Trophoblast cell (in vitro differentiated cells and primary cell): ENCODE measurements at regions not wholly inside any gene's neighbourhood (a gene's known extent, or its start where the extent isn't known, plus 50 kb on each side); places are given as distances from the start of the nearest gene placed in this dataset.

Experiments
- DNase-seq, 2 donors: peaks; one replicate each; pipeline ENCODE4 v3.0.0-alpha.2; 2016
- H2AFZ ChIP-seq: 2 replicates; pipeline ENCODE4 v1.6.1; 2013; ENCODE audit warnings: low read length, moderate library complexity, mild to moderate bottlenecking; ENCODE audit not compliant: insufficient read depth, poor library complexity
- H2AK5ac ChIP-seq: 2 replicates; pipeline ENCODE4 v1.6.1; 2013; ENCODE audit warnings: mild to moderate bottlenecking, low read length
- H2BK120ac ChIP-seq: 2 replicates; pipeline ENCODE4 v1.6.1; 2013; ENCODE audit warnings: low read length, mild to moderate bottlenecking, moderate library complexity; ENCODE audit not compliant: insufficient read depth, poor library complexity
- H2BK12ac ChIP-seq: 2 replicates; pipeline ENCODE4 v1.6.1; 2013; ENCODE audit warnings: mild to moderate bottlenecking, low read length, moderate library complexity
- H2BK5ac ChIP-seq: 2 replicates; pipeline ENCODE4 v1.6.1; 2013; ENCODE audit warnings: low read length, low read depth, moderate library complexity, mild to moderate bottlenecking; ENCODE audit not compliant: poor library complexity
- H3K14ac ChIP-seq: 2 replicates; pipeline ENCODE4 v1.6.1; 2013; ENCODE audit warnings: mild to moderate bottlenecking, low read length
- H3K18ac ChIP-seq: 2 replicates; pipeline ENCODE4 v1.6.1; 2013; ENCODE audit warnings: mild to moderate bottlenecking, low read length
- H3K23ac ChIP-seq: 2 replicates; pipeline ENCODE4 v1.6.1; 2013; ENCODE audit warnings: low read length
- H3K27ac ChIP-seq: 2 replicates; pipeline ENCODE4 v1.5.1; 2013; ENCODE audit warnings: low read depth, mild to moderate bottlenecking, inconsistent platforms, low read length, moderate library complexity
- H3K27me3 ChIP-seq: 2 replicates; pipeline ENCODE4 v1.6.1; 2013; ENCODE audit warnings: inconsistent platforms, mild to moderate bottlenecking, low read length, moderate library complexity; ENCODE audit not compliant: insufficient read depth
- H3K36me3 ChIP-seq, 2 experiments: 1 replicate in 1 of 2; 2 replicates in 1 of 2; pipeline ENCODE4 v1.6.1; 2013; ENCODE audit warnings: low read length in 2 of 2, mild to moderate bottlenecking in 2 of 2, moderate library complexity in 1 of 2; ENCODE audit not compliant: insufficient read depth in 2 of 2, control insufficient read depth in 1 of 2
- H3K4ac ChIP-seq: 2 replicates; pipeline ENCODE4 v1.6.1; 2013; ENCODE audit warnings: low read depth, mild to moderate bottlenecking, low read length, moderate library complexity
- H3K4me1 ChIP-seq, 2 experiments: 1 replicate in 1 of 2; 2 replicates in 1 of 2; pipeline ENCODE4 v1.6.1; 2013; ENCODE audit warnings: low read length in 2 of 2, mild to moderate bottlenecking in 2 of 2, moderate library complexity in 1 of 2; ENCODE audit not compliant: insufficient read depth in 2 of 2, control insufficient read depth in 1 of 2
- H3K4me2 ChIP-seq: 2 replicates; pipeline ENCODE4 v1.6.1; 2013; ENCODE audit warnings: inconsistent platforms, mild to moderate bottlenecking, low read length, moderate library complexity
- H3K4me3 ChIP-seq: 2 replicates; pipeline ENCODE4 v1.5.1; 2013; ENCODE audit warnings: mild to moderate bottlenecking, low read depth, low read length, inconsistent platforms
- H3K79me1 ChIP-seq: one replicate; pipeline ENCODE4 v1.6.1; 2013; ENCODE audit warnings: low read length
- H3K79me2 ChIP-seq: 2 replicates; pipeline ENCODE4 v1.6.1; 2013; ENCODE audit warnings: low read length, mild to moderate bottlenecking; ENCODE audit not compliant: control insufficient read depth, insufficient read depth, poor library complexity
- H3K9ac ChIP-seq: 2 replicates; pipeline ENCODE4 v1.6.1; 2013; ENCODE audit warnings: mild to moderate bottlenecking, low read length
- H3K9me3 ChIP-seq: 2 replicates; pipeline ENCODE4 v1.6.1; 2013; ENCODE audit warnings: low read depth, mild to moderate bottlenecking, control low read depth, inconsistent platforms, low read length; ENCODE audit not compliant: insufficient read depth
- H4K12ac ChIP-seq: 2 replicates; pipeline ENCODE4 v1.6.1; 2013; ENCODE audit warnings: low read depth, mild to moderate bottlenecking, low read length, moderate library complexity
- H4K8ac ChIP-seq: 2 replicates; pipeline ENCODE4 v1.6.1; 2013; ENCODE audit warnings: low read depth, mild to moderate bottlenecking, low read length, moderate library complexity
- H4K91ac ChIP-seq: one replicate; pipeline ENCODE4 v1.6.1; 2013; ENCODE audit warnings: low read depth, mild to moderate bottlenecking, low read length, moderate library complexity
- WGBS: extraction: QIAGEN DNeasy Blood & Tissue Kit; methylation state at CpG from one replicate; pipeline ENCODE4 v1.1.7; 2013; ENCODE audit warnings: missing lambda C conversion rate; ENCODE audit not compliant: insufficient read length, insufficient coverage; ENCODE audit errors: extremely low coverage; 5-methylcytosine and 5-hydroxymethylcytosine counted together

DNA sequence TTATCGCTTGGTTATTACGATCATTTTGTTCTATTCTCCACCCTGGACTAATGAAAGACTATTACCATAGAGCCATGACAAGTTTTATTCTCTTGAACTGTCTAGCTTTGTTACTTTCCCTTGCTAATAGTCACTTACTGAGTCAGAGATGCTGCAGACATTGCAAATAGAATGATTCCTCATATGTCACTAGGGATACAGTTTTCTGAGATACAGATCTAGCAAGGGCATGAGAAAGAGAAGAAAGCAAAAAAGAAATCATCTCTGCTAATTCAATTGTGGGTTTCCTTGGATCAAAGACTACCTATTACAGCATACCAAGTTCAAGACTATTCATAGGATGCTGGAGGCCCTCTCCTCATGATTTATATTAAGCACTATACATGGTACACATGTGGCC, 204.3 kb downstream of the MBL2 start:
- H3K18ac ChIP-seq: no peak overlapping the region
- H3K4me2 ChIP-seq: no peak overlapping the region
- no peak overlapping the region for H4K8ac ChIP-seq
- no peak overlapping the region for H2BK120ac ChIP-seq
- H3K79me1 ChIP-seq: no peaks in the 10 kb centered on the region
- H2BK5ac ChIP-seq: no peak overlapping the region
- H3K14ac ChIP-seq: no peak overlapping the region
- no peaks in the 10 kb centered on the region for H3K27me3 ChIP-seq
- H3K9ac ChIP-seq: no peak overlapping the region
- H3K4ac ChIP-seq: no peak overlapping the region
- H3K79me2 ChIP-seq: no peaks in the 10 kb centered on the region
- WGBS: no CpG with 5 or more reads among the region's 2 CpGs
- H2BK12ac ChIP-seq: no peak overlapping the region
- DNase-seq: no peak
- H3K4me1 ChIP-seq: no peaks in the 10 kb centered on the region
- H2AFZ ChIP-seq: no peak overlapping the region
- H4K91ac ChIP-seq: no peak overlapping the region
- no peak overlapping the region for H3K27ac ChIP-seq
- H3K36me3 ChIP-seq: no peaks in the 10 kb centered on the region
- H3K9me3 ChIP-seq: no peaks in the 10 kb centered on the region
- no peak overlapping the region for H3K23ac ChIP-seq
- no peak overlapping the region for H4K12ac ChIP-seq
- no peak overlapping the region for H3K4me3 ChIP-seq
- no peak overlapping the region for H2AK5ac ChIP-seq

DNA sequence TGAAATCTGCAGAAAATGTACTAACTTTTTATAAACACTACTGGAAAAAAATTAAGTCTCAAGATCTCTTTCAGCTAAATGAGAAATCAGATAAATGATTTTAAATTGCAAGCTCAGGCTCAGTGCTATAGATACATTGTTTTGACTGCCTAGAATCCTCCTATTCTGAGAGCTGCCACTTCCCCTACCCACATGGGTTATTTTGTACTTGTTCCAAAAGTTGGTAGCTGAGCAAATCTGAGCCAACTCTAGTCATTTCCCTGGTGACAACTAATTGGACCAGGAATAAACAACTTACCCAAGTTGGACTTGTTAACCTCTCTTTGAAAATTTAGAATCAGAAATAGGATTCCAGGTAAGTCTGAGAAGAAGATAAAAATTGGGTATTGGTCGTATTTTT, 202.1 kb downstream of the MBL2 start:
- Histone ChIP-seq H3K79me2 (no peaks in the 10 kb centered on the region), H3K9ac (no peak overlapping the region), H2BK120ac (no peak overlapping the region), H3K27me3 (no peaks in the 10 kb centered on the region), H2AFZ (no peak overlapping the region), H3K4me2 (no peak overlapping the region), H3K18ac (no peak overlapping the region), H3K4me1 (no peaks in the 10 kb centered on the region), H4K12ac (no peak overlapping the region), H3K79me1 (no peaks in the 10 kb centered on the region), H3K9me3 (no peaks in the 10 kb centered on the region), H3K27ac (no peak overlapping the region), H3K23ac (no peak overlapping the region), H3K36me3 (no peaks in the 10 kb centered on the region), H4K8ac (no peak overlapping the region), H2AK5ac (no peak overlapping the region), H3K14ac (no peak overlapping the region), H4K91ac (no peak overlapping the region), H2BK12ac (no peak overlapping the region), H2BK5ac (no peak overlapping the region), H3K4me3 (no peak overlapping the region), H3K4ac (no peak overlapping the region)
- WGBS: no CpG with 5 or more reads among the region's 1 CpG
- no peak for DNase-seq

DNA sequence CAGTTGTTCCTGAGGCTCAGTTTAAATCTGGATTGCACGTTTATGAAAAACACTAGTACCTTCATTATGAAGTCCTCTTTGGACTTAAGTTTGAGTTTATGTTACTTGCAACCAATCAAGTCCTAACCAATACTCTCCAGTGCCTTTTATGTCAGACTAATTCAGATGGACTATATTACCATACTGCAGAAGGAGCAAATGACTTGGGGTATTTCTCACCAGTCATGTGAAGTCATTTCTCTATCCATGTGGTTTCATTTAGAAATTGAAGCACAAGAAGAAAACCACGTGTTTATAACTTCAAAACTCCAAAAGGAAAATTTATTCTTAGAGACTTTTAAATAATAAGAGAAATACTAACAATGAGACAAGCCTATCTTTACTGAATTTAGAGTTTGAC, 201.6 kb downstream of the MBL2 start:
- Histone ChIP-seq H3K4me3 (no peak overlapping the region), H3K4me2 (no peak overlapping the region), H2BK5ac (no peak overlapping the region), H2AFZ (no peak overlapping the region), H2BK120ac (no peak overlapping the region), H4K8ac (no peak overlapping the region), H2BK12ac (no peak overlapping the region), H4K12ac (no peak overlapping the region), H3K4ac (no peak overlapping the region), H3K9ac (no peak overlapping the region), H3K36me3 (no peaks in the 10 kb centered on the region), H3K14ac (no peak overlapping the region), H4K91ac (no peak overlapping the region), H3K23ac (no peak overlapping the region), H3K4me1 (no peaks in the 10 kb centered on the region), H3K9me3 (no peaks in the 10 kb centered on the region), H3K27me3 (no peaks in the 10 kb centered on the region), H3K79me1 (no peaks in the 10 kb centered on the region), H3K18ac (no peak overlapping the region), H2AK5ac (no peak overlapping the region), H3K79me2 (no peaks in the 10 kb centered on the region), H3K27ac (no peak overlapping the region)
- no peak for DNase-seq
- WGBS: no CpG with 5 or more reads among the region's 2 CpGs

DNA sequence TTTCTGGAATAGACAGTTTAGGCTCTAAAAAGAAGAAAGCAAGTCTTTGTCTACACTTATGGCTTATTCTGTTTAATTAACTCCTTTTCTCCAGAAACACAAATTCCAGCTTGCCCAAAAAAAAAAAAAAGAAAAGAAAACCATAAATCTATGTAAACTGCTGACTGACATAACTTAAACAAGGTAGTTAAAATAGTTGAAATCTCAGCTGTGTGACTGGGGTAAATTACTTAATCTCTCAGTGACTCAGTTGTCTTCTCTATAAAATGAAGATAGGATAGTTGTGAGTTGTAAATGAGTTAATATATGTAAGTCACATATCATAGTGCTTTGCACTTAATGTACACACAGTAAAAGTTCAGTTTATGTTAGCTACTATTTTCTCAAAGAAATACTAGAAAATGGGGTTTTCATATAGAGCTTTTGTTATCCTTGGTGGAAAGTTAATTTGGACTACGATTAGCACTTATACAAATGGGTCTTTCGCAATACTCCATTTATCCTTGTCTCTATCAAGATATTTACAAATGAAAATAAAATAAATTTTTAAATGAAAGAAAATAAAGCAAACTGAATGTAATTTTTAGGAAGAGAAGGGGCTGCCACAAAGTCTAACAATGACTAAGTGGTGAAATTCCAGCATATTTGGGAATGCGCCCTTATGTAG, 200.9 kb downstream of the MBL2 start:
- no peak overlapping the region for H3K9ac ChIP-seq
- no peak overlapping the region for H3K14ac ChIP-seq
- no peak overlapping the region for H3K4ac ChIP-seq
- no peak overlapping the region for H4K91ac ChIP-seq
- H3K4me1 ChIP-seq: no peaks in the 10 kb centered on the region
- no peak overlapping the region for H2AFZ ChIP-seq
- no peaks in the 10 kb centered on the region for H3K79me1 ChIP-seq
- H2AK5ac ChIP-seq: no peak overlapping the region
- H3K18ac ChIP-seq: no peak overlapping the region
- no peak overlapping the region for H4K8ac ChIP-seq
- H3K4me2 ChIP-seq: no peak overlapping the region
- no peak overlapping the region for H2BK5ac ChIP-seq
- H3K4me3 ChIP-seq: no peak overlapping the region
- no peaks in the 10 kb centered on the region for H3K36me3 ChIP-seq
- no peak overlapping the region for H2BK120ac ChIP-seq
- H3K23ac ChIP-seq: no peak overlapping the region
- no CpG with 5 or more reads among the region's 3 CpGs for WGBS
- H3K27ac ChIP-seq: no peak overlapping the region
- H3K27me3 ChIP-seq: no peaks in the 10 kb centered on the region
- no peak overlapping the region for H4K12ac ChIP-seq
- H3K79me2 ChIP-seq: no peaks in the 10 kb centered on the region
- no peak overlapping the region for H2BK12ac ChIP-seq
- DNase-seq: no peak
- no peaks in the 10 kb centered on the region for H3K9me3 ChIP-seq
